ENCODE measurements at regions not wholly inside any gene's neighbourhood (a gene's known extent, or its start where the extent isn't known, plus 50 kb on each side); places are given as distances from the start of the nearest gene placed in this dataset.

GRCh38 chr17:17400566-17401184 lies 76.1 kb upstream of the MED9 start:
- H3K27ac Mint-ChIP-seq: no peak overlapping the region
- no peaks in the 10 kb centered on the region; the same call in 1 of the 2 replicates for H3K27me3 Mint-ChIP-seq (ENCODE audit: low read depth)
- no peak overlapping the region for H3K4me3 Mint-ChIP-seq
- ATAC-seq (no peak), DNase-seq (ENCODE audit: low spot score) (no peak)
- H3K9me3 Mint-ChIP-seq: peaks cover 11% of the 10 kb centered on the region
- no peaks in the 10 kb centered on the region for H3K36me3 Mint-ChIP-seq
- peaks cover 16% of the 10 kb centered on the region for H3K4me1 Mint-ChIP-seq
- ChIA-PET CTCF (interaction anchor here (1.3 kb wide), 1 partner anchor 13 kb away, joined by 6 read pairs; no protein-coding TSS in a partner anchor), POLR2A (no interaction called here)
- TF ChIP-seq GRHL2 (CRISPR knock-in tag; IDR thresholded peaks at IDR 0.05; ENCODE audit: insufficient replicate concordance, severe bottlenecking) (no peak), ZNF671 (CRISPR knock-in tag; IDR thresholded peaks at IDR 0.05) (no peak), PRDM15 (CRISPR knock-in tag; IDR thresholded peaks at IDR 0.05) (no peak), ZNF281 (CRISPR knock-in tag; IDR thresholded peaks at IDR 0.05) (no peak), ATF6 (CRISPR knock-in tag; IDR thresholded peaks at IDR 0.05) (no peak), JAZF1 (CRISPR knock-in tag; IDR thresholded peaks at IDR 0.05) (no peak)

GRCh38 chr17:17401271-17401781 lies 75.5 kb upstream of the MED9 start:
- no peak overlapping the region for H3K27ac Mint-ChIP-seq
- TF ChIP-seq KAT7 (CRISPR knock-in tag; IDR thresholded peaks at IDR 0.05; ENCODE audit: borderline replicate concordance): no peak
- no peak for TF ChIP-seq ZNF671 (CRISPR knock-in tag; IDR thresholded peaks at IDR 0.05)
- TF ChIP-seq MAX (CRISPR knock-in tag; IDR thresholded peaks at IDR 0.05): peak; percentile 52; the same call in 1 of the 2 replicates
- TF ChIP-seq GTF2I (CRISPR knock-in tag; conservative IDR thresholded peaks at IDR 0.05): 0 out of 2 replicates have a peak, but pooled peaks have one; percentile 4
- TF ChIP-seq AR (CRISPR knock-in tag; IDR thresholded peaks at IDR 0.05): no peak
- peak; percentile 54 for TF ChIP-seq CTCF (IDR thresholded peaks at IDR 0.05)
- no peak overlapping the region for H3K4me3 Mint-ChIP-seq
- ChIA-PET POLR2A (no interaction called here), CTCF (no interaction called here)
- no peaks in the 10 kb centered on the region; the same call in 1 of the 2 replicates for H3K27me3 Mint-ChIP-seq (ENCODE audit: low read depth)
- peak; percentile 87 for ATAC-seq
- H3K36me3 Mint-ChIP-seq: no peaks in the 10 kb centered on the region
- H3K4me1 Mint-ChIP-seq: peaks cover 16% of the 10 kb centered on the region
- peaks cover 6% of the 10 kb centered on the region for H3K9me3 Mint-ChIP-seq
- peak; percentile 72 for DNase-seq (ENCODE audit: low spot score)

All from WTC11 (cell line).